Left renal cortex interstitium (tissue), 4 donors: ENCODE measurements at regions not wholly inside any gene's neighbourhood (a gene's known extent, or its start where the extent isn't known, plus 50 kb on each side); places are given as distances from the start of the nearest gene placed in this dataset.

Source experiments
- DNase-seq, 4 donors: peaks; one replicate each; pipeline ENCODE4 v3.0.0-alpha.2; 2013; ENCODE audit warnings: low read depth in 4 of 4, low spot score in 2 of 4, missing footprints in 1 of 4

DNA sequence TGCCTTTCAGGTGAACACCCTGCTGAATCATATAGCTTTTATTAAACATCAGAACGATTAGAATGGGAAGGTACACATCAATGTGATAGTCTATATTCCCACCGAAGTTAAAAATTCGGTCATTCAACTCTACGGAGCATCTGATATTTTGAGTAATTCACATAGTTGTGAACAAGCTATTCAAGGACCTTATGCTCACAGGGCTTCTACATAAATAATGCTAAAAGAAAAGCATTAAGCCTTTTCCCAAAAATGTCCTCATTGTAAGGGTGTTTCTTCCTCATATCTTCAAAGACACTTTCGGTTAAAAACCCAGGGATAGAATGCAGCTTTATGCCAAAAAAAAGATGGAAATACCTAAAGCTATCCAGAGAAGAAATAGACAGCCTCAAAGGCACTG is 79.7 kb upstream of the EDNRA start:
- no peak for DNase-seq

DNA sequence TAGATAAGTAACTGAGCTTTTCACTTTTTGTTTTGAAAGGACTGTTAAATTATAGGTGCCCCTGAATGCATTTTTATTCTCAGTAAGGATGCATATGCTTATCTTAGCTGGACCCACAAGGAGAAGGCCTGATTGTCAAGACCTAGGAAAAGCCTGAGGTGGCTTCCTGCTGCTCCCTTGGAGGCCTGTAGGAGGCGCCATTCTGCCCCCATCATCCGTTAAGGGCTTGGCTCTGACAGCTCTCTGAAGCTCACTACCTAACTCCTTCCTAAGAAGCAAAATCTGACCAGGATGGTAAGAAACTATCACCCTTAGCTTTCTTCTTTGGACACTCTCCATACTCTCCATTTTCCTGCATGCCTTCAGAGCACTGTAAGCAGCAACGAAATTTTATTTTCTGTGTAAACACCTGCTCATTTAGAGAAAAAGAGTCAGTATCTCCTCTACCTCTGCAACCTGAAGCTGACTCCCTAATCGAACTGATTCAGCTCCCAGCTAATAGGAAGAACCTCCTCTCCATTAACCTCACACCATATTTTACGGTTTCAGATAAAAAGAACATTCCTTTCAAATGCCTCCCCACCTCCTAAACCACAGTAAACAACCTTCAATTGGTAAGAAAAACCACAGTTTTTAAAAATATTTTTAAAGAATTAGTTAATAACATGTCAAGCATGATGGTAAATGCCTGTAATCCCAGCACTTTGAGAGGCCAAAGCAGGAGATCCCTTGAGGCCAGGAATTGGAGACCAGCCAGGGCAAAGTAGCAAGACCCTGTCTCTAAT is 73.4 kb upstream of the EDNRA start:
- no peak for DNase-seq

DNA sequence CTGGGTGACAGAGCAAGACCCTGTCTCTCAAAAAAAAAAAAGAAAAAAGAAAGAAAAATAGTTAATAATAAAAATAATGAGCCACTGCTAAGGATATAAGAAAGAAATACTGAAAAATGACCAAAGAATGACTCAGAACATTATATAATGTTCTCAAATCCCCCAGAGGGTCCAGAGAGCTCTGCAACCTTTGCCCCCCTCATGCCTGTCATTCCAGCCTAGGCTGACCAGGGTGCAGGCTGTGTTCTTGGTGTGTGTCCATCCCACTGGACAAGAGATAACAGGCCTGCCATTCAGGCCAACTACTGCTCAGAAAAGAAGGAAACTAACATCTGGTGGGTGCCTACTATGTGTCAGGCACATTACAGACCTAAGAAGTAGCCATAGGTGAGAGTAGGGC is 72.7 kb upstream of the EDNRA start:
- DNase-seq: no peak

DNA sequence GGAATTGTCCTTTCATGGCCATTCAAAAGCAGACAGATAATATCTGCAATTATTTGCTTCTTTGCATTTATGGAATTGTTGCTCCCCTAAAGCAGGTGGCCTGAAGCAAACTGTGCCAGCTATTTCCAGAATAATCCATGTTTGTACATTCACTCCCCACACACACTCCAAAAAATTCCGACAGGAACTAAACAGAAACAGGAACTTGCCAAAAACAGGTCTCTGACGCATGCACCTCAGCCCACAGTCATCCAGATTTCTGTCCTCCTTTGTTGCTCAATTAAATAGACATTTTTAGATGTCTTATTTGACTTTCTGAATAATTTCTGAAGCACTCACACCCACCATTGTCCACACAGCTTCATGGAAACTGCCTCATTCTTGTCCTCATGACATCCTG is 71.5 kb upstream of the EDNRA start:
- no peak for DNase-seq

GRCh38 chr4:147418226-147418625 is 62.7 kb upstream of the EDNRA start:
- DNase-seq: no peak

DNA sequence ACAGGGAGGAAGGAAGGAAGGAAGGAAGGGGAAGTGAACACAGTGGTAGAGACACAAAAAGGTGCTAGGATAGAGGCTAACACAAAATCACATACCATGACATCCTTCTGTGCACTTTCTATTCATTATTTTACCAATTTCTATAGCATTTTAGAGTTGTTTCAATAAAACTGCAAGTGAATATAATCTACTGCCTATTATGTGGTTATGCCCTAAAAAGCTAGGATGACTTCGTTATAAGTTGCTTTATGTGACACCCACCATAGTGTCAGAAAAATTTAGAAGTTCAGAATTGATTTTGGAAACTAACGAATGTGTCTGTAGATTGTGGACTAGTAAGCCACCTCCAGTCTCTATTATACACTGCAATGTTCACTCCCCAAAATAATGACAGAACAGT is 59.4 kb upstream of the EDNRA start:
- no peak for DNase-seq

- no peak for DNase-seq
Observed at GRCh38 chr4:147423229-147423628, 57.7 kb upstream of the EDNRA start.

GRCh38 chr4:147425019-147425418 is 55.9 kb upstream of the EDNRA start:
- DNase-seq: no peak

- no peak for DNase-seq
Observed at GRCh38 chr4:147428583-147428982, 52.3 kb upstream of the EDNRA start.

DNA sequence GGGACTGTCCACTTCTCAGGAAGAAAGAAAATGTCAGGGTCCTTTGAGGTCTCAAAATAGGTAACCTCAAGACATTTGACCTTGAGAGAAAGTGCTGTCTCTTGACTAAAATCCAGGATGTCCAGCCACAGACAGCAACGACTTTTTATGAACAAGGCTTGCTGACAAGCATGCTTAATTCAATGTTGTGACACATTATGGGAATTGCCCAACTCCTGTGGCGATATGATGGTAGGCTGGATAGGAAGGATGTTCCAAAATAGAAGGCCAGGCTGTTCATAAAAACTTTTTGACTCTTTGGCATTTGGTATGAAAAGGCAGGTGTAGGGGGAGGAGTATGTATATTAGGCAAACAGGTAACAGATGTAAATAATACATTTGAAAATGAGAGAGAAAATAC is 50.8 kb upstream of the EDNRA start:
- DNase-seq: no peak
